Keratinocyte (primary cell): ENCODE measurements at regions not wholly inside any gene's neighbourhood (a gene's known extent, or its start where the extent isn't known, plus 50 kb on each side); places are given as distances from the start of the nearest gene placed in this dataset.

Experiments used
- DNase-seq: peaks from one replicate; pipeline ENCODE4 v3.0.0-alpha.2; 2011; ENCODE audit warnings: low read depth, missing footprints, low spot score
- FAIRE-seq: peaks from 2 replicates; lab custom pipeline; 2011; peaks lifted over from hg19 to GRCh38; lab: Jason Lieb, UNC
- H2AFZ ChIP-seq: 2 replicates; pipeline ENCODE4 v1.6.0; 2012; ENCODE audit warnings: low read length, control low read depth, inconsistent platforms; ENCODE audit not compliant: control insufficient read depth
- H3K27ac ChIP-seq: 2 replicates; pipeline ENCODE4 v1.5.1; 2011; ENCODE audit warnings: low read length; ENCODE audit not compliant: control insufficient read depth, insufficient read depth
- H3K27me3 ChIP-seq: 3 replicates; pipeline ENCODE4 v1.6.0; 2011; ENCODE audit warnings: low read length; ENCODE audit not compliant: control insufficient read depth, insufficient read depth; ENCODE audit errors: extremely low read depth
- H3K36me3 ChIP-seq, 2 experiments: 2 replicates in 1 of 2; 3 replicates in 1 of 2; pipeline ENCODE4 v1.5.1; 2011; ENCODE audit warnings: low read length in 2 of 2, mild to moderate bottlenecking in 1 of 2; ENCODE audit not compliant: control insufficient read depth in 2 of 2, insufficient read depth in 2 of 2; ENCODE audit errors: extremely low read depth in 1 of 2
- H3K4me1 ChIP-seq: 3 replicates; pipeline ENCODE4 v1.5.1; 2011; ENCODE audit warnings: low read length; ENCODE audit not compliant: control insufficient read depth, insufficient read depth; ENCODE audit errors: extremely low read depth
- H3K4me2 ChIP-seq: 3 replicates; pipeline ENCODE4 v1.6.0; 2011; ENCODE audit warnings: low read depth, low read length; ENCODE audit not compliant: control insufficient read depth, insufficient read depth; ENCODE audit errors: extremely low read depth
- H3K4me3 ChIP-seq, 3 experiments: fragments of 200-600 bp in 1 of 3; sonication (generic) in 1 of 3; 2 replicates in 2 of 3; 3 replicates in 1 of 3; pipeline ENCODE4 v1.5.1; 2011 to 2016; ENCODE audit warnings: low read length in 3 of 3, mild to moderate bottlenecking in 3 of 3, control low read depth in 2 of 3, inconsistent platforms in 1 of 3, low read depth in 1 of 3, mixed read lengths in 1 of 3, mixed run types in 1 of 3, moderate library complexity in 1 of 3; ENCODE audit not compliant: control insufficient read depth in 2 of 3, insufficient read depth in 2 of 3; ENCODE audit errors: extremely low read depth in 1 of 3
- H3K79me2 ChIP-seq: 2 replicates; pipeline ENCODE4 v1.6.0; 2012; ENCODE audit warnings: low read length; ENCODE audit not compliant: control insufficient read depth, insufficient read depth
- H3K9ac ChIP-seq: 3 replicates; pipeline ENCODE4 v1.6.0; 2011; ENCODE audit warnings: low read length; ENCODE audit not compliant: control insufficient read depth, insufficient read depth; ENCODE audit errors: extremely low read depth
- H3K9me1 ChIP-seq: 3 replicates; pipeline ENCODE4 v1.6.0; 2011; ENCODE audit warnings: low read length; ENCODE audit not compliant: control insufficient read depth, insufficient read depth; ENCODE audit errors: extremely low read depth
- H3K9me3 ChIP-seq: 2 replicates; pipeline ENCODE4 v1.5.1; 2012; ENCODE audit warnings: low read depth, low read length; ENCODE audit not compliant: control insufficient read depth
- H4K20me1 ChIP-seq: 3 replicates; pipeline ENCODE4 v1.6.0; 2011; ENCODE audit warnings: low read length; ENCODE audit not compliant: control insufficient read depth, insufficient read depth; ENCODE audit errors: extremely low read depth
- CTCF ChIP-seq, 3 experiments: IDR thresholded peaks in 1 of 3; conservative IDR thresholded peaks in 1 of 3; optimal IDR thresholded peaks in 1 of 3; 2 replicates in 2 of 3; 3 replicates in 1 of 3; pipeline versions ENCODE3 to v1.5.1; 2011; ENCODE audit warnings: low read length in 3 of 3, mild to moderate bottlenecking in 3 of 3, moderate library complexity in 2 of 3, control low read depth in 1 of 3, inconsistent platforms in 1 of 3; ENCODE audit not compliant: insufficient read depth in 2 of 3; ENCODE audit errors: extremely low read depth in 1 of 3
- EZH2 ChIP-seq: IDR thresholded peaks from one replicate; pipeline ENCODE4 v1.6.1; 2012; ENCODE audit warnings: inconsistent platforms, mild to moderate bottlenecking, low read length, moderate library complexity
- dilution Hi-C: fragments of 300-500 bp; cut with MboI; formaldehyde crosslinking; loops from one replicate; pipeline ENCODE4 v1.7.0; 2020; ENCODE audit warnings: low sequenced_read_pairs; ENCODE audit not compliant: extremely low pct_ligation_motif_present

DNA sequence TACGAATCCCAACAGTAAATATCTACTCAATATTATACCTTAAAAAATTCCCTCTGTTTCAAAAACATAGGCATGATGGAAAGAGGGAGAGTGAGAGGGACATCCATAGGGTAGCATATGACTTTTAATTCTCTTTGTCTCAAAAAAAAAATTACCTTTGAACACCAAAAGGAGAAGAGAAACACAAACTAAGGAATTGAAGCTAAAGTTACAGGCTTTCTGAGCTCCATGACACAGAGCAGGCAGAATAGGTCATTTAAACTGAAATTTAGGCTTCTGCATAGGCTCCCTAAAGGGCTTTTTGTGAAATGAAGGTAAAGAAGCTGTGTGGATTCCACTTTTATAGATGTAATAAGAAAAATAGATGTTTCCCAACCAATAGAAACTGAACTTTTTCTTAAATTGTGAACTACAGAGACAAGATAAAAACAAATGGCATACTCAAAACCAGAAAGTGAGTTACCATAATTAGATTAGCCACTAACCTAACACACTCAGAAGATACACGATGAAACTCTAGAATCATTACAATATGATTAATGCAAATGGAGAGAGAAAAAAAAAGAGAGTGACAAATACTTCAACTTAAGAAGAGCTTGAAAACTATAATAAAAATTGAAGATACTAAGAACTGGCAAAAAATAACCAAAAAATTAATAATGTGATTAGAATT, 584.6 kb downstream of the GABRG1 start:
- no peaks in the 10 kb centered on the region for H3K79me2 ChIP-seq
- dilution Hi-C loops = no loop called here
- no peaks in the 10 kb centered on the region for H4K20me1 ChIP-seq
- no peaks in the 10 kb centered on the region for H3K9me3 ChIP-seq
- no peak for FAIRE-seq
- no peak overlapping the region for H3K9ac ChIP-seq
- no peaks in the 10 kb centered on the region for H3K9me1 ChIP-seq
- H3K27me3 ChIP-seq = no peaks in the 10 kb centered on the region
- DNase-seq = no peak
- no peak overlapping the region for H3K4me2 ChIP-seq
- no peaks in the 10 kb centered on the region for H3K36me3 ChIP-seq
- no peak overlapping the region for H3K27ac ChIP-seq
- TF ChIP-seq CTCF (optimal IDR thresholded peaks at IDR 0.05 in 1 of 3, IDR thresholded peaks at IDR 0.05 in 1 of 3, conservative IDR thresholded peaks at IDR 0.05 in 1 of 3; ENCODE audit: extremely low read depth in 1 of 3, insufficient read depth in 2 of 3, low read length in 3 of 3) (no peak), EZH2 (no peak)
- no peak overlapping the region for H2AFZ ChIP-seq
- no peak overlapping the region for H3K4me3 ChIP-seq
- no peaks in the 10 kb centered on the region for H3K4me1 ChIP-seq

DNA sequence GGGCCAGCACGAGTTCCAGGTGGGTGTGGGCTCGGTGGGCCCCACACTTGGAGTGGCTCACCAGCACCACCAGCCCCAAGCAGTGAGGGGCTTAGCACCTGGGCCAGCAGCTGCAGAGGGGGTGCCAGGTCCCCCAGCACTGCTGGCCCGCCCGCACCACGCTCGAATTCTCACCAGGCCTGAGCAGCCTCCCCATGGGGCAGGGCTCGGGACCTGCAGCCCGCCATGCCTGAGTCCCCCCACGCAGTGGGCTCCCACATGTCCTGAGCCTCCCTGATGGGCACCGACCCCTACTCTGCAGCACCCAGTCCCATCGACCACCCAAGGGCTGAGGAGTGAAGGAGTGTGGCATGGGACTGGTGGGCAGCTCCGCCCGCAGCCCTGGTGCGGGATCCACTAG, 593.4 kb downstream of the GABRG1 start:
- Histone ChIP-seq H3K9ac (no peak overlapping the region), H4K20me1 (no peaks in the 10 kb centered on the region), H3K9me3 (peaks cover 4% of the 10 kb centered on the region), H3K9me1 (no peaks in the 10 kb centered on the region), H3K27me3 (no peaks in the 10 kb centered on the region), H3K4me1 (no peaks in the 10 kb centered on the region), H3K4me2 (no peak overlapping the region), H3K4me3 (no peak overlapping the region), H3K79me2 (no peaks in the 10 kb centered on the region), H3K36me3 (no peaks in the 10 kb centered on the region), H2AFZ (no peak overlapping the region), H3K27ac (no peak overlapping the region)
- no peak for FAIRE-seq
- no peak for DNase-seq
- no peak for TF ChIP-seq CTCF (optimal IDR thresholded peaks at IDR 0.05 in 1 of 3, IDR thresholded peaks at IDR 0.05 in 1 of 3, conservative IDR thresholded peaks at IDR 0.05 in 1 of 3; ENCODE audit: extremely low read depth in 1 of 3, insufficient read depth in 2 of 3, low read length in 3 of 3)
- TF ChIP-seq EZH2 = no peak
- dilution Hi-C loops = no loop called here
